ENCODE measurements at regions not wholly inside any gene's neighbourhood (a gene's known extent, or its start where the extent isn't known, plus 50 kb on each side); places are given as distances from the start of the nearest gene placed in this dataset.

DNA sequence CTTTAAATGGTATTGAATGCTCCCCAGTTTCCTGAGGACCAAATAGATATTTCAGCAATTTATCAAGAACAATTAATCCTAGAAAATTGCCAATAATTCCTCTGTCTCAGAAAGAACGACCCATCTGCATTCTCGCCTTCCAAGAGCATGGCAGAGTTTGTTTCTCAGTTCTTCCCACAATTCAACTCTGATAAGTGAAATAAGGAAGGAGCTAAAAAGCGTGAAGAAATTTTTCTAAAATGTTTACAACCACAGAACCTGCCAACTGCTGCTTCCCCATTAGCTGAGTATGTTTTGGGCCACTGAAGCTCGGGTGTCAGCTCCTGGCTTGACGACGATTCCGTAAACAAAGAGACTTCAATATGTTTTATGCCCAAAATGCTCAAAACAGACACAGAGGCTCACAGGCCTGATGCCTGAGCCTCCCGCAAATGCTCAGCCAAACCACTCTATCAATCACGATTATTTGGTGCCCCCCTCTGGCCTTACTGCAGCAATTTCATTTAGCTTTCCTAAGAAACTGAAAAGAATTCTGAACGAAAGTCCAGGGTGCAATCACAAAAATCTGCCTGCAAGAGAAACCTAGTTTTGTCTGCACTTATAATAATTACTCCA lies 259.2 kb upstream of the CCDC54 start:
- no peak for TF ChIP-seq POLR2A (IDR thresholded peaks at IDR 0.05; ENCODE audit: low read depth, low read length)
- no peak for TF ChIP-seq POLR2AphosphoS5 (IDR thresholded peaks at IDR 0.05; ENCODE audit: low read depth, low read length)

Measured in GM12891 (cell line).